ENCODE measurements at regions not wholly inside any gene's neighbourhood (a gene's known extent, or its start where the extent isn't known, plus 50 kb on each side); places are given as distances from the start of the nearest gene placed in this dataset.

DNA sequence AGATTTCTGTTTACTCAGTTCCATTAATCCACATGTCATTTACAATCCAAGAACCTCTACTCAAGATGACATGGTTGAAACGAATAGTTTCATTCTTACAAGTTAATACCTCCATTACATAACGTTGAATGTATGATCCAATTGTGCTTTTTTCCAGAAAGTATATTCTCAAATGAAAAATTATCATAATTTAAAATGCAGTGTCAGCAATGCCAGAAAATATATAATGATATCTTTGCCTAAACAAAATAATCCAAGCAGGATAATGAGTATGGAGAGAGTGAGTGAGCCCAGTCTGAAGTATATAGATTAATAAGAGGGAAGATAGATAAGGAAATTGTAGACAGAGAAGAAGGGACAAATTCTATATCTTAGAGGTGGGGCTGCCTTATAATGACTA is 505.0 kb downstream of the CENPC start:
- no peaks in the 10 kb centered on the region for H3K9me3 Mint-ChIP-seq (ENCODE audit: unreplicated experiment)
- DNase-seq, result no peak
- no peak for TF ChIP-seq CTCF (IDR thresholded peaks at IDR 0.05; ENCODE audit: partially characterized antibody, unreplicated experiment)
- no peak overlapping the region for H3K4me3 Mint-ChIP-seq (ENCODE audit: unreplicated experiment)
- peaks cover 4% of the 10 kb centered on the region for H3K36me3 Mint-ChIP-seq (ENCODE audit: unreplicated experiment)
- peaks cover 12% of the 10 kb centered on the region for H3K4me1 Mint-ChIP-seq (ENCODE audit: low read depth, unreplicated experiment)
- H3K27ac Mint-ChIP-seq (ENCODE audit: unreplicated experiment), result no peak overlapping the region
- no peaks in the 10 kb centered on the region for H3K27me3 Mint-ChIP-seq (ENCODE audit: unreplicated experiment)

DNA sequence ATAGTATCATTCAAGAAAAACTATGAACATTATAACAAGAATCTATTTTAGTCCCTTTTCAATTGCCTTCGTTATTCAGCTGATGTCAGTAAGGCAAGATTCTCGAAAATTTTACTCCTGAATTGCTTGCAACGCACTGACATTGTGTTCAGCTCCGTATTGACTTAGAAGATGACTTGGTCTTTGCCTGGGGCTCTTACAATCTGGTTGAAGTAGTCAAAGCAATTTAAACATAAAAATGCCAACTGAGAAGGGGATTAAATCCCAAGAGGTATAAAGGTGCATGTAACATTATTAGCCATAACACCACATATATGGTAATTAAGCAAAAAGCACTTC is 507.1 kb downstream of the CENPC start:
- no peak for DNase-seq
- no peak overlapping the region for H3K27ac Mint-ChIP-seq (ENCODE audit: unreplicated experiment)
- H3K9me3 Mint-ChIP-seq (ENCODE audit: unreplicated experiment), result no peaks in the 10 kb centered on the region
- H3K36me3 Mint-ChIP-seq (ENCODE audit: unreplicated experiment), result peaks cover 4% of the 10 kb centered on the region
- H3K27me3 Mint-ChIP-seq (ENCODE audit: unreplicated experiment), result no peaks in the 10 kb centered on the region
- no peak for TF ChIP-seq CTCF (IDR thresholded peaks at IDR 0.05; ENCODE audit: partially characterized antibody, unreplicated experiment)
- H3K4me3 Mint-ChIP-seq (ENCODE audit: unreplicated experiment), result no peak overlapping the region
- peaks cover 12% of the 10 kb centered on the region for H3K4me1 Mint-ChIP-seq (ENCODE audit: low read depth, unreplicated experiment)

GRCh38 chr4:67037504-67038227 is 507.6 kb downstream of the CENPC start:
- no peak for DNase-seq

DNA sequence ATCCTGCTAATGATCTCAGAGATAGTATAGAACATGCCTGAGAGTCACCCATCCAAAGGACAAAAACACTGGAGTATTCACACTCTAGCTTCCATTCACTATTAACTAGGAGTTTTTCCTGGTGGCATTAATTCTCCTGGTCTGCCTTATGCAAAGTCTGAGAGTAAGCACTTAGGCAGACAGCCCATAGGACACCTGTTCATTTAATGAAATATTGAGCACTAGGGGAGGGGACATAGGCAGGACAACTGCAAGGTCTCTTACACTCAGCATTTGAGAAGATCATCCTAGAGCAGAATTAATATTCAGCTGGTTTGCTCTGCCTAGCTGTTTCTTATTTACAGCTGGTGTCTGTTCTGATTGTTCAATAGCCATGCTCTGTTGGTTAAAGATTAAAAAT is 508.5 kb downstream of the CENPC start:
- H3K27ac Mint-ChIP-seq (ENCODE audit: unreplicated experiment), result no peak overlapping the region
- no peak for DNase-seq
- peaks cover 4% of the 10 kb centered on the region for H3K36me3 Mint-ChIP-seq (ENCODE audit: unreplicated experiment)
- no peak for TF ChIP-seq CTCF (IDR thresholded peaks at IDR 0.05; ENCODE audit: partially characterized antibody, unreplicated experiment)
- no peaks in the 10 kb centered on the region for H3K9me3 Mint-ChIP-seq (ENCODE audit: unreplicated experiment)
- H3K4me3 Mint-ChIP-seq (ENCODE audit: unreplicated experiment), result no peak overlapping the region
- peaks cover 12% of the 10 kb centered on the region for H3K4me1 Mint-ChIP-seq (ENCODE audit: low read depth, unreplicated experiment)
- H3K27me3 Mint-ChIP-seq (ENCODE audit: unreplicated experiment), result no peaks in the 10 kb centered on the region

More at GRCh38 chr4:67037504-67038227, 507.6 kb downstream of the CENPC start:
- Mint-ChIP-seq H3K36me3 (ENCODE audit: unreplicated experiment) (peaks cover 4% of the 10 kb centered on the region), H3K27me3 (ENCODE audit: unreplicated experiment) (no peaks in the 10 kb centered on the region), H3K4me3 (ENCODE audit: unreplicated experiment) (no peak overlapping the region), H3K9me3 (ENCODE audit: unreplicated experiment) (no peaks in the 10 kb centered on the region), H3K4me1 (ENCODE audit: low read depth, unreplicated experiment) (peaks cover 12% of the 10 kb centered on the region), H3K27ac (ENCODE audit: unreplicated experiment) (no peak overlapping the region)
- no peak for TF ChIP-seq CTCF (IDR thresholded peaks at IDR 0.05; ENCODE audit: partially characterized antibody, unreplicated experiment)

GRCh38 chr4:67035986-67036385 is 509.3 kb downstream of the CENPC start:
- no peak overlapping the region for H3K4me3 Mint-ChIP-seq (ENCODE audit: unreplicated experiment)
- peaks cover 4% of the 10 kb centered on the region for H3K36me3 Mint-ChIP-seq (ENCODE audit: unreplicated experiment)
- TF ChIP-seq CTCF (IDR thresholded peaks at IDR 0.05; ENCODE audit: partially characterized antibody, unreplicated experiment), result no peak
- peaks cover 12% of the 10 kb centered on the region for H3K4me1 Mint-ChIP-seq (ENCODE audit: low read depth, unreplicated experiment)
- DNase-seq, result no peak
- no peaks in the 10 kb centered on the region for H3K9me3 Mint-ChIP-seq (ENCODE audit: unreplicated experiment)
- H3K27me3 Mint-ChIP-seq (ENCODE audit: unreplicated experiment), result no peaks in the 10 kb centered on the region
- no peak overlapping the region for H3K27ac Mint-ChIP-seq (ENCODE audit: unreplicated experiment)
